ENCODE measurements at regions not wholly inside any gene's neighbourhood (a gene's known extent, or its start where the extent isn't known, plus 50 kb on each side); places are given as distances from the start of the nearest gene placed in this dataset.

- no peaks in the 10 kb centered on the region for H3F3A ChIP-seq (ENCODE audit: low read depth)
- no peaks in the 10 kb centered on the region for H3K79me2 ChIP-seq (ENCODE audit: insufficient read depth, low read length)
- no peaks in the 10 kb centered on the region for H3K4me1 ChIP-seq (ENCODE audit: insufficient read depth, low read length, poor library complexity, severe bottlenecking)
- no peak overlapping the region for H3K9ac ChIP-seq (ENCODE audit: low read depth, low read length, poor library complexity, severe bottlenecking)
- H3K9me2 ChIP-seq (replicated peaks; ENCODE audit: low read depth, low read length), result no peaks in the 10 kb centered on the region
- H2AFZ ChIP-seq (ENCODE audit: low read length), result no peak overlapping the region
- no peak overlapping the region for H3K4me3 ChIP-seq (ENCODE audit: low read length, poor library complexity, severe bottlenecking)
- no peaks in the 10 kb centered on the region for H3K36me3 ChIP-seq (ENCODE audit: insufficient read depth, low read length)
- H4K20me1 ChIP-seq (ENCODE audit: insufficient read depth, low read length, poor library complexity, severe bottlenecking), result no peaks in the 10 kb centered on the region
- H3K27me3 ChIP-seq (ENCODE audit: insufficient read depth, low read length, poor library complexity, severe bottlenecking), result no peaks in the 10 kb centered on the region
- H3K4me2 ChIP-seq (ENCODE audit: low read depth, low read length, poor library complexity, severe bottlenecking), result no peak overlapping the region
- no peaks in the 10 kb centered on the region; the same call in 1 of the 2 replicates for H3K9me3 ChIP-seq (ENCODE audit: insufficient read depth, low read depth, low read length)
- TF ChIP-seq CTCF (conservative IDR thresholded peaks at IDR 0.05; ENCODE audit: low read length) (no peak), EZH2phosphoT487 (IDR thresholded peaks at IDR 0.05; ENCODE audit: borderline replicate concordance) (no peak)
These were observed 382.7 kb downstream of the SOX9 start for GRCh38 chr17:72503556-72503955.

DNA sequence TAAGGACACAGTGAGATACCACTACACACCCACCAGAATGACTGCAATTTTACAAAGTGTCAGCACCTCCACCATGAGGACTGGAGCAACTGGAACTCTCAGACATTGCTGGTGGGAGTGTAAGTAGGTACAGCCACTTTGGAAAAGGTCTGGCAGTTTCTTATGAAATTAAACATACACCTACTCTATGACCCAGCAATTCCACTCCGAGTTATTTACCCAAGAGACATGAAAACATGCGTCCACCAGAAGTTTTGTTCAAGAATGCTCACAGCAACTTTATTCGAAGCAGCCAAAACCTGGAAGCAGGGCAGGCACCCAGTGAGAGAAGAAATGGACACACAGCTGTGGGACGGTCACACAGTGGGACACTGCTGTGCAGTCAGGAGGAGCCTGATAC is 384.0 kb downstream of the SOX9 start:
- H3F3A ChIP-seq (ENCODE audit: low read depth), result no peaks in the 10 kb centered on the region
- no peaks in the 10 kb centered on the region for H3K79me2 ChIP-seq (ENCODE audit: insufficient read depth, low read length)
- no peak overlapping the region for H2AFZ ChIP-seq (ENCODE audit: low read length)
- no peak overlapping the region for H3K4me3 ChIP-seq (ENCODE audit: low read length, poor library complexity, severe bottlenecking)
- H3K9me2 ChIP-seq (replicated peaks; ENCODE audit: low read depth, low read length), result no peaks in the 10 kb centered on the region
- no peaks in the 10 kb centered on the region; the same call in 1 of the 2 replicates for H3K9me3 ChIP-seq (ENCODE audit: insufficient read depth, low read depth, low read length)
- no peak overlapping the region for H3K4me2 ChIP-seq (ENCODE audit: low read depth, low read length, poor library complexity, severe bottlenecking)
- H3K4me1 ChIP-seq (ENCODE audit: insufficient read depth, low read length, poor library complexity, severe bottlenecking), result no peaks in the 10 kb centered on the region
- TF ChIP-seq EZH2phosphoT487 (IDR thresholded peaks at IDR 0.05; ENCODE audit: borderline replicate concordance), result no peak
- TF ChIP-seq CTCF (conservative IDR thresholded peaks at IDR 0.05; ENCODE audit: low read length), result no peak
- no peaks in the 10 kb centered on the region for H3K36me3 ChIP-seq (ENCODE audit: insufficient read depth, low read length)
- no peaks in the 10 kb centered on the region for H3K27me3 ChIP-seq (ENCODE audit: insufficient read depth, low read length, poor library complexity, severe bottlenecking)
- H4K20me1 ChIP-seq (ENCODE audit: insufficient read depth, low read length, poor library complexity, severe bottlenecking), result no peaks in the 10 kb centered on the region
- no peak overlapping the region for H3K9ac ChIP-seq (ENCODE audit: low read depth, low read length, poor library complexity, severe bottlenecking)

DNA sequence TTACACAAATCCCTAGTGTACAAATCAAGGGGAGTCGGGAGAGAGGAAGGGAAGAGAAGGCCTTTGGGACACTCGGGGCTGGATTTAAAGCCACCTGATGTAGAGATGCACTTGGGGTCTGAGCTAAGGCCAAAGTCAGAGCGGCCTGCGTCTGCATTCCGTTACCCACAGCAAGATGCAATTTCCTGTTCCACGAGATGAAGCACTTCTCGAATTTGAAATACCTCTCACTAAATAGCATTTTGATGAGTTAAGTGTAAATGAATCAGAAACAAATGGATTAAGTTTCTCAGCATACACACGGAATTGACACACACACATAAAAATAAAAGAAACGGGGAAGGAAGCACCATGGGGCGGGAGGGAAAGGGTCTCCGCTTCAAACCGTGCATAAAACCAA is 386.0 kb downstream of the SOX9 start:
- no peaks in the 10 kb centered on the region for H3K36me3 ChIP-seq (ENCODE audit: insufficient read depth, low read length)
- TF ChIP-seq EZH2phosphoT487 (IDR thresholded peaks at IDR 0.05; ENCODE audit: borderline replicate concordance), result no peak
- TF ChIP-seq CTCF (conservative IDR thresholded peaks at IDR 0.05; ENCODE audit: low read length), result no peak
- no peaks in the 10 kb centered on the region; the same call in 1 of the 2 replicates for H3K9me3 ChIP-seq (ENCODE audit: insufficient read depth, low read depth, low read length)
- H3F3A ChIP-seq (ENCODE audit: low read depth), result no peaks in the 10 kb centered on the region
- no peaks in the 10 kb centered on the region for H3K9me2 ChIP-seq (replicated peaks; ENCODE audit: low read depth, low read length)
- H3K4me2 ChIP-seq (ENCODE audit: low read depth, low read length, poor library complexity, severe bottlenecking), result no peak overlapping the region
- no peak overlapping the region for H3K9ac ChIP-seq (ENCODE audit: low read depth, low read length, poor library complexity, severe bottlenecking)
- no peak overlapping the region for H3K4me3 ChIP-seq (ENCODE audit: low read length, poor library complexity, severe bottlenecking)
- no peaks in the 10 kb centered on the region for H3K27me3 ChIP-seq (ENCODE audit: insufficient read depth, low read length, poor library complexity, severe bottlenecking)
- no peaks in the 10 kb centered on the region for H4K20me1 ChIP-seq (ENCODE audit: insufficient read depth, low read length, poor library complexity, severe bottlenecking)
- H3K4me1 ChIP-seq (ENCODE audit: insufficient read depth, low read length, poor library complexity, severe bottlenecking), result no peaks in the 10 kb centered on the region
- H2AFZ ChIP-seq (ENCODE audit: low read length), result no peak overlapping the region
- H3K79me2 ChIP-seq (ENCODE audit: insufficient read depth, low read length), result no peaks in the 10 kb centered on the region

All from Loucy (cell line).